Fibroblast of skin of right quadriceps (primary cell): ENCODE measurements at regions not wholly inside any gene's neighbourhood (a gene's known extent, or its start where the extent isn't known, plus 50 kb on each side); places are given as distances from the start of the nearest gene placed in this dataset.
"Not testable (repeated sequence)": the region's sequence is repeated elsewhere in the genome, so short reads cannot be mapped to it uniquely, and the experiment has no call there.

Experiments used
- DNase-seq: peaks from one replicate; pipeline ENCODE4 v3.0.0-alpha.2; 2013

DNA sequence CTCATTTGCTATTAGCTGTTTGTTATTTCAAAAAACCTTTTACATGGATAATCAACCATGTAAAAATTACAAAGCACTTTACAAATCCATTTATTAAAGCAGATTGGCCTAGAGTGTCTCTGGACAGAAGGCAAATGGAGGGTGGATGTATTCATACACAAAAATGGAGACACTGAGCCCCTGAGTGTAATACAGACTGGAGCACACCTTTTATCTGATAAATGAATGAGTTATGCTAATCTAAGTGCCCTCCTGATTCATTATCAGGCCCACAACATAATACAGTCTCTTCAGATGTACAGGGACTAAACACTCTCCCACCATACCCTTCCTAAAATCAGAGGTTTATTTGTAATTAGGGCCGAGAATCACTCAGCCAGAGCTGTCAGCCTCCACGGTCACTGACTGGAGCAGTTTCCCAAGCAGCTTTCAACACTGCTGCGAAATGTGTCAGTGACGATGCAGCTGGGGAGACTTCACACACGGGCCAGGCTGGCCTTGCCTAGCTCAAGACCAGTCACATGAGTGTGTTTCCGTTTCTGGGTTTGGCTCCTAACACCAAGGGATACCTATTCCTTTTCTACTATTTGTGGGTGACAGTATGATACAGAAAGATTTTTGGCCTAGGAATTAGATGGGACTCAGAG, 271.8 kb downstream of the ZIC1 start:
- no peak for DNase-seq

DNA sequence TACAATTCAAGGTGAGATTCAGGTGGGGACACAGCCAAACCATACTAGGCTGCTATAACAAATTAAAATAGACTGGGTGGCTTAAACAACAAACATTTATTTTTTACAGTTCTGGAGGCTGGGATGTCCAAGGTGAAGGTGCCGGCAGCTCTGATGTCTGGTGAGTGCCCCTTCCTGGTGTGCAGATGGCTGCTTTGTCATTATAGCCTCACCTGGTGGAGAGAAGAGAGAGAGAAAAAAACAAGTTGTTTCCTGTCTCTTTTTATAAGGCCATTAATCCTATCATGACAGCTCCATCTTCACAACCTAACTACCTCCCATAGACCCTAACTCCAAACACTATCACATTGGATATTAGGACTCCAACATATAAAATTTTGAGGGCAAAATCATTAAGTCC, 279.7 kb downstream of the ZIC1 start:
- DNase-seq = no peak

DNA sequence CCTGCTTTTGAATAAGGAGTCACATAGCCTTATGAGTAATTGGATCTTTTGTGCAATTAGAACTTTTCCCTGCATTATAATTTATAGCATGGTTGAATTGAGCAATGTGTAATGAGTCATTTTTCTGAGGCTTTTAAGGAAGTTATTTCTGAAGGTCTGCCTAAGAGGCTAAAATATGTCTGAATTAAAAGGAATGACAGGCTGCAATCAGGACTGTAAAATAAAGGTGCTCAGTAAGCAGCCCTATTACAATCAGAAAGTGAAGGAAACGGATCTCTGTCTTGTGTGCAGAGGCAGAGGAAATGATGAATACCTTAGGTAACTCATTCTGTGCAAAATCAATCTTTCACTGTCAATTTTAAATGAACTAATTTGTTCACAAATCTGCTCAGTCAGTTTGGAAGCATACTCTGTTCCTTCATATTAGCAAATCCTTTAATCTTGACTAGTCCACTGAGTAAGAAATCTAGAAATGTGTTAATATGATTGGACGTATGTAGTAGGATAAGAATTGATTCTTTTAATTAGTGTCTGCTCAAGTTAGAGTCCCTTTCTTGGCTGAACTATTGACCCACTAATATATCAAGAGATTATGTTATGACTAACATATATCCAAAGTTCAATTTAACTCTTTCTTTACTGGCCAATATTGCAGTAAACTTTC, 290.1 kb downstream of the ZIC1 start:
- peak; percentile 82 for DNase-seq

DNA sequence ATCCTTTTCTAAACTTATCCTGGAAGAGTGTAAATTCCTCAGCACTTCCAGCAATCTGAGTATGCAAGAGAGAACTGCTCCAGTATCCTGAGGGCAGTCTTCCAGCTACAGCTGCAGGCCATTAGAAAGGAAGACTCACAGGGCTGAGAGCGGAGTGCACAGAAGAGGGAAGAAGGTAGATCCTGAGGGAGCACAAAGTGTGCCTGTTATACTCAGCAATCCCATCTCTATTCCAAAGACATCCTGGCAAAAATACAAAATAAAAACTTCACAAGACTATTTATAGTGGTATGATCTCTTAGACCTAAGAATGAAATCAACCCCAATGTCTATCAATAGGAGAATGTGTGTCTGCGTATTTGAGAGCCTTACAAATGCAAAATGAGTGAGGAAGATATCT, 292.0 kb downstream of the ZIC1 start:
- peak; percentile 31 for DNase-seq

DNA sequence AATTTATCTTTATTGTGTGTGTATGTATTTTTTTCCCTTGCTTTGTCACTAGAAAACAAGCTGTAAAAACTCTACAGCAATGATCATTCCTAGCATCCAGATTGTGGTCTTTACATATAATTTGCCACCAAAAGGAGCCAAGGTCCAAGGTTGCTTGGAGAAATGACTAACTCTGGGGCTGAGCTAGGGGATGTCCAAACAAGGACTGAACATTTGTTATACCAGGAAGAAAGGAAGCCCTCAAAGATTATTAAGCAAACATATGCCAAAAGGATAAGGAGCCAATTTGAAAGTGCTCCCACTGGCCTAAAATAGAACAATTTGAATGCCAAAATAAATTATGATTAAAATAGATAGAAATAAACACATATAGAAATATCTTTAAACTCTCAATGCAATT, 293.3 kb downstream of the ZIC1 start:
- no peak for DNase-seq

DNA sequence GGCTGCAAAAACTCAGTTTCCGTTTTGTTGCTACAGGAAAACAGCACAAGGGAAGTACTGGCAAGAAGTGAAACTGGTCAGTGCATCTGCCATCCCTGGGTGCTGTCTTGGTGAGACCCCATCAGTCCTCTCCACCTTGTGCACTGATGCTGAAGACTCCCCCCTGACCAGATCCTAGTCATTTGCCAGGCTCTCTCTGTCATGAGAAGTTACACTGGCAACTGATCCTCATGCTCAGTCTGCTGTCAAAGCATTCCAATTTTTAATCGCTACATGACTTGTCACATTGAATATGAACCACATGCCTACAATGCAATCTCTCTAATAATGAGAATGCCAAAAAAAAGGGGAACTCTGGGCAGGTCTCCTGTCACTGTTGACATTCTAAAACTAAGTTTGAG, 296.5 kb downstream of the ZIC1 start:
- DNase-seq = no peak

DNA sequence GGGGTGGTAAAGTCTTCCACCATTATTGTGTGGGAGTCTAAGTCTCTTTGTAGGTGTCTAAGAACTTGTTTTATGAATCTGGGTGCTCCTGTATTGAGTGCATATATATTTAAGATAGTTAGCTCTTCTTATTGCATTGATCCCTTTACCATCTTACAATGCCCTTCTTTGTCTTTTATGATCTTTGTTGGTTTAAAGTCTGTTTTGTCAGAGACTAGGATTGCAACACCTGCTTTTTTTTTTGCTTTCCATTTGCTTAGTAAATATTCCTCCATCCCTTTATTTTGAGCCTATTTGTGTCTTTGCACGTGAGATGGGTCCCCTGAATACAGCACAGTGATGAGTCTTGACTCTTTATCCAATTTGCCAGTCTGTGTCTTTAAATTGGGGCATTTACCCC, 301.6 kb downstream of the ZIC1 start:
- DNase-seq = not testable (repeated sequence)

DNA sequence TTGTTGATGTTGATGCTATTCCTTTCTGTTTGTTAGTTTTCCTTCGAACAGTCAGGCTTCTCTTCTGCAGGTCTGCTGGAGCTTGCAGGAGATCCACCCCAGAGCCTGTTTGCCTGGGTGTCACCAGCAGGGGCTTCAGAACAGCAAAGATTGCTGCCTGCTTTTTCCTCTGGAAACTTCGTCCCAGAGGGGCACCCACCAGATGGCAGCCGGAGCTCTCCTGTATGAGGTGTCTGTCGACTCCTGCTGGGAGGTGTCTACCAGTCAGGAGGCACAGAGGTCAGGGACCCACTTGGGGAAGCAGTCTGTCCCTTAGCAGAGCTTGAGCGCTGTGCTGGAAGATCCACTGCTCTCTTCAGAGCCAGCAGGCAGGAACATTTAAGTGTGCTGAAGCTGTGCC, 303.2 kb downstream of the ZIC1 start:
- no peak for DNase-seq

DNA sequence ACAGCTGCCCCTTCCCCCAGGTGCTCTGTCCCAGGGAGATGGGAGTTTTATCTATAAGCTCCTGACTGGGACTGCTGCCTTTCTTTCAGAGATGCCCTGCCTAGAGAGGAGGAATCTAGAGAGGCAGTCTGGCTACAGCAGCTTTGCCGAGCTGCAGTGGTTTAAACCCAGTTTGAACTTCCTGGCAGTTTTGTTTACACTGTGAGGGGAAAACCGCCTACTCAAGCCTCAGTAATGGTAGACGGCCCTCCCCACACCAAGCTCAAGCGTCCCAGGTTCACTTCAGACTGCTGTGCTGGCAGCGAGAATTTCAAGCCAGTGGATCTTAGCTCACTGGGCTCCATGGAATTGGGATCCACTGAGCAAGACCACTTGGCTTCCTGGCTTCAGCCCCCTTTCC, 303.6 kb downstream of the ZIC1 start:
- not testable (repeated sequence) for DNase-seq

DNA sequence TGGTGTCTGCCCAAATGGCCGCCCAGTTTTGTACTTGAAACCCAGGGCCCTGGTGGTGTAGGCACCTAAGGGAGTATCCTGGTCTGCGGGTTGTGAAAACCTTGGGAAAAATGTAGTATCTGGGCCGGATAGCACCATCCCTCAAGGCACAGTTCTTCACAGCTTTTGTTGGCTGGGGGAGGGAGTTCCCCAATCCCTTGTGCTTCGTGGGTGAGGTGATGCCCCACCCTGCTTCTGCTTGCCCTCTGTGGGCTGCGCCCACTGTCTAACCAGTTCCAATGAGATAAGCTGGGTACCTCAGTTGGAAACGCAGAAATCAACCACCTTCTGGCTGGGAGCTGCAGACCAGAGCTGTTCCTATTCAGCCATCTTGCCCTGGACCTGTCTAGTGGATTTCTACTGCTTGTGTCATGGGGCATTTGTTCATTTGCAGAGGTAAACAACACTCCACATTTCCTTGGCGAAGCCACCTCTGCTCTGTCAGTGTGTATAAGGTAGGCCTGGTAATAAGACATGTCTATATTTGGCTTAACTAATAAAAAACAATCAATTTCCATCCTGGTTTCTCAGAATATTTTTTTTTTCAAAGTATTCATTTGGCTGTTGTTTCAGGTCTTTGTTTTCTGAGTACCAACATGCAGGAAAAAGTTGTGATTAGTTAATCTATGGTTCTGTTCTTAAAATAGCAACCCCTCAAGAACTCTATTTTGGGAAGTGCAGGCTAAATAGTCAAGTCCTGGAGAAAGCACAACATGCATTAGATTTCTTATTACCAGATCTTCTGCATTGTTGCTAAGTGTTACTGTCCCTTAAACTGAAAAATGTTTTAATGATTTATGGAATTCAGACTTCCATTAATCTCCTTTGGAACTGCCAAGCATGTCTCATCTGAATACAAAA, 304.3 kb downstream of the ZIC1 start:
- DNase-seq = no peak

DNA sequence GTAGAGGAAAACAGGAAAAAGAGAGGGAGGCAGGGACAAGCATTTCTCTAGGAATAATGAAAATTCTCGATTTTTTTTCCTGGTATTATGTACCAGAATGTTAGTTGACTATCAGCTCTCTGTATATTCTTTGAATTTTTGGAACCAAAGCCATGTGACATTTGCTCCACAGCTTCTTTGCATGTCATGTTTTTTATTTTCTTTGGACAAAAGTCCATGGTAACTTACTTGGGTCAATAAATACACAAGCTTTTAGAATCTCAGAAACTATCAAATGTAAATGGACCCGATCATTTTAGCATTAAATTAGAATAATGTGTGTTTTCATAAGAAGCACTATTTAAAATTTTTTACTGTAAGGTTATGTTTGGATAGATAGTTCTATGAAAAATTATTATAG, 320.5 kb downstream of the ZIC1 start:
- no peak for DNase-seq

DNA sequence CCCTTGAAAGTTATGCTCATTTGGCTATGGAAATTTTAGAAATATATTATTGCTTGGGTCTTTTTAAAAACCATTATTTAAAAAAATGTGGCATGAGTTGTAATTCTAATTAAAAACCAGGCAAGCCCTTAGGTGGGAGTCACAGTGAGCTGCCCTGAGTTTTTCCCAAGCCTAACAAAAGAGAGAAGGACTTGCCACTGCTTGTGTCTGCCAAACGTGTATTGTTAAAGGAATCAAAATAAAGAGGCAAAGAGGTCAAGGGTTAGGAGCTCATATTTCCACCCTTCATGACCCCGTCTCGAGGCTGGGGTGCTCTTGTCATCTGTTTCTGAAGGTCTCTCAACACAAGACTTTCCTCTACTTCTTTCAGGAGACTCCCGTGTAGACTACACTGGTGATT, 321.1 kb downstream of the ZIC1 start:
- DNase-seq = no peak

DNA sequence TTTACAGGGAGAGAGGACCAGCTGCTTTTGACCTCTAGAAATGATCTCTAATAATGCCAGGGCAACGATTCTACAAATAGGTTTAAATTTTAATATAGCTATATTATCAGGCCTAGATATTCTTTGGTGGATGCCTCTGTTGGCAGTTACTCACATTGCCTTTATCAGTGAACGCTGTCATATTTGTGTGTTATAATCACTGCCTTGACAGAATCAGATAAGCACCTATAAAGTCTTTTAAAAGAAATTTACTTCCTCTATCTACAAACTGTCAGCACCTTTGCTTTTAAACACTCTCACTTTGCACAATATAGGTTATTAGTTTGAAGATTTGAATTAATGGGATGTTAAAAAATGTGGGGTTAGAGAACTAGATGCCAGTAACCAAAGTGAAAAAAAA, 324.1 kb downstream of the ZIC1 start:
- DNase-seq = no peak

DNA sequence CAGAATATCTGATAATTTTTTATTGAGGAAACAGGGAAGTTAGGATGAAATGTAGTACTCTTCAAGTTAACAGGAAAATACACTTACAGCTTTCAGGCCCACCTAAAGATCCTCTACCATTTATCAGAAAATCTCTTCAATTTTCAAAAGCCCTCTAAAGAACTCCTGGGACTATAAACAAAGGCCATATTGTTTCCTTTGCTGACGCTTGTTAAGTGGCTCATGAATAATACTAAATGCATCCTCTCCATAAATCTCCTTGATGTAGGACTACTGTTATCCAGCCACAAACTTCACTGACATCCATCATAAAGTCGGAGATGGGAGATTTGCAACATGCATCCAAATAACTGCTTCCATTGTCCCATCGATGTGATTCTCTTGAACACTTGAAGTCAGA, 326.5 kb downstream of the ZIC1 start:
- no peak for DNase-seq

DNA sequence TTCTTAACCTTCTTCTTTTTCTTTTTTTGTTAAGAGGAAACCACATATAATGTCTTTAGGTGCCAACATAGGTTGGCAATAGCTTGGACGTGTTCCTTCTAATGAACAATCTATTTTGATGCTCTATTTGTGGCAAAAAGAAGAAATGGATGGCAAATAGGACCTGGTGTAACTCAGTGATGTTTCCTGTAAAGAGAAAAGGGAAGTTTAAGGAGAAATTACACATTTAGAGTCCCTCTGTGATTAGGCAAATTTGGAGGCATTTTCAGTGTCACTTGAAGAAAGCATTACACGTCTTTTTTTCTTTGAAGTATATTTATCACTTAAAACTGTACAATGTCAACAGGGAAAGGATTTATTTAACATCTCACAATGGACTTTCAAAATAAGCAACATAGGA, 327.1 kb downstream of the ZIC1 start:
- DNase-seq = no peak

DNA sequence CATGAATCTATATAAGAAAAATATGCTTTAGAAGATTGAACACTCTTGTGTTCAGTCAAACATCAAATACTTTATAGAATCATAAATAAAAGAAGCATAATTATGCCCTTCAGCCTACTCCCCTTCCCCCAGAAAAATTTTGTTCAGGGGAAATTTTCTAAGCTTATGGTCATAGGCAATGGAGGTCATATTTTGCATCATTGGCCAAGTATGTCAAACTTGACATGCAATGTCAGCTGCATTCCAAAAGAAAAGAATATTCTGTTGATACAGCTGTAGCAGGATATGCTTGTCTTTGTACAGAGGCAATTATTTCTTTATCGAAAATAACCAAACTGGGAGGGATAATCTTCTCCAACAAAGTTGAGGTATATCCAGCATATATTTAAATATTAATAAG, 328.2 kb downstream of the ZIC1 start:
- DNase-seq = peak; percentile 21

DNA sequence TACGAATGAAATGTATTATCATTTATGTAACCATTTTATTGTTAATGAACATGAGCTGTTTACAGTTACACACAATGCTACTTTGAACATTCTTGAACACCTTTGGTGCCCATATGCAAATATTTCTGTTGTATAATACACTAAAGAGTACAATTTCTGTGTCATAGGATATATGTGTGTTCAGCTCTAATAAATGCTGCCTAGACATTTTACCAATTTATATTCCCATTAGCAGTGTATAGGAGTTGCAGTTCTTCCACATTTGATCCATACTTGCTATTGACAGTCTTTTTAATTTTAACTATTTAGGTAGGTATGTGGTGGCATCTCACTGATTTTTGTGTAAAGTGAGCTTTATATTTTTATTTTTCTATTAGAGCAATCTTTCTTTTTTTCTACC, 331.8 kb downstream of the ZIC1 start:
- DNase-seq = no peak

DNA sequence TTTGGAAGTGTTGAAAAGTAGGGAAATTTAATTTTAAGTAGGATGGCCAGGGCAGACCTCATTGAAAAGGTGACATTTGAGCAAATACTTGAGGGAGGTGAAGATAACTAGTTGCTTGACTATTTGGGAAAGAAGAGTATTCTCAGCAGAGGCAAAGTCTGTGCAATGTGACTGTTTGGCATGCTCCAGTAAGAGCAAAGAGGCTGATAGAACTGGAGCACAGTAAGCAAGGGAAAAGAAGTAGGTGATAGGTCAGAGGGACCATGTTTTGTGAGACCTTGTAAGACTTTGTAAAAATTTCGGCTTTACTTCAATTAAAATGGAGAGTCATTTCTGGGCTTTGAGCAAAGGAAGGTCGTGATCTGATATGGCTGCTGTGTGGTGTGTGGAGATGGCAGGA, 335.8 kb downstream of the ZIC1 start:
- no peak for DNase-seq

DNA sequence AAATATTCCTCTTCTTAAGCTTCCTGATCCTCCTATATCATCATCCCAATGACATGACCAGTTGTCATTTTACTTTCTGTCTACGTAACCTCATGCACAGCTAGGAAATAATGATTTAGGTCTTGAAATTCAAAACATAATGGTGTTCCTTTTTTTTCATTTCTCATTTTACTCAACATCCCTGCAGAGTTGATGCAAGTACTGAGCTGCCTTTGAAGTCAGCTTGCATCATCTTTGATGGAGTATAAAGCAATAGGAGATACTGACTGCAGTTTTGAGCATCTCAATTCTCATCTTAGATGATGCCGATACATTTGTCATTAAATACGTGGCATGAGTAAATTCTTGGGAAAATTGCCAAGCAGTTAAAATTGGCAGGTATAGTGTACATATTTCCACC, 346.1 kb downstream of the ZIC1 start:
- no peak for DNase-seq

DNA sequence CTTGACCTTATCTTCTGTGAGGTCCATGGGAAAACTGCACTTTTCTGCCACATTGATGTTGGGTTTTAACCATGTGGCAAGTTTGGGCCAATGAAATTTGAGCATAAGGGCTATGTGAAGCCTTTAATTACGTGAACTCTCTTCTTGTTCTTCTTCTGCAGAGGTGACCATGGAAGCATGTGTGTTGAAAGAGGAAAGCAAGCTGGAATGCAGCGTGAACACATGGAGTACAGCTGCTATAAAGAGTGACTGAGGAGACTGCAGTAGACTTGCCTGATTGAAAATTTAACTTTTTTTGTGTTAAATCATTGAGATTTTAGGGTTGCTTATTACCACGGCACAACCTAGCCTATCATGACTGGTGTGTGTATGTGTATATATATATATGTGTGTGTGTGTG, 347.3 kb downstream of the ZIC1 start:
- DNase-seq = no peak

DNA sequence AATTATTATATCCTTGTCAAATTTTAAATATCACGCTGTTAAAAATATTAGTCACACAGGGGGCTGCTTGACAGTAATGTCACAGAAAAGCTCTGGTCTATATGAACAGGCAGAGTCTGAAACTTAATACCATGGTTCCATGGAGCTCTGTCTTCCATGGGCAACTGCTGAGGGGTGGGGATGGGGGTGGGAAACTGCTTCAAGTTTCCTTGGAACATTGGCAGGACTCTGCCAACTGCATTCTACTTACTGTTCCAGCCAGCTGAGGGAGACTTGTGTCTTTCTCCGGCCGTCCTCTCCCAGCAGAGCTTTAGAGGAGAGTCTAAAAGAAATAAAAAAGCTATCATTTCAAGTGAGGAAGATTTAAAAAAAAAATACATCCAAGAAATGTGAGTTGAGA, 348.7 kb downstream of the ZIC1 start:
- no peak for DNase-seq

DNA sequence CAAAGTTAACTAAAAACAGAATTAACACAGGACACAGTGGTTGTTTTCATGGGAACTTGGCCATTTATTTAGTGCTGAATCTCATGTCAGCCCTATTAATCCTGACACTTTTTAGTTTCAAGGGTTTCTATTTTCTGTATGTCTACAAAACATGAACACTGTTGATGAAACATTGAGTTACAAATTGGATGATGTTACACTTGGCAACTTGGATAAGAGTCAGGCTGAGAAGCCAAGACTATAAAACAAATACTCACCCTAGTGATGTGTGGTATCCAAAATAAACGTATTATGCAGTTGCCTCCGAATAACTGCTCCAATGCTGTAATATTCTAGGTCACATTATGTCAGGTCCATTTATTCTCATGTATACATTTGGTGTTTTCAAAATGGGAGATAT, 349.6 kb downstream of the ZIC1 start:
- DNase-seq = peak; percentile 41

DNA sequence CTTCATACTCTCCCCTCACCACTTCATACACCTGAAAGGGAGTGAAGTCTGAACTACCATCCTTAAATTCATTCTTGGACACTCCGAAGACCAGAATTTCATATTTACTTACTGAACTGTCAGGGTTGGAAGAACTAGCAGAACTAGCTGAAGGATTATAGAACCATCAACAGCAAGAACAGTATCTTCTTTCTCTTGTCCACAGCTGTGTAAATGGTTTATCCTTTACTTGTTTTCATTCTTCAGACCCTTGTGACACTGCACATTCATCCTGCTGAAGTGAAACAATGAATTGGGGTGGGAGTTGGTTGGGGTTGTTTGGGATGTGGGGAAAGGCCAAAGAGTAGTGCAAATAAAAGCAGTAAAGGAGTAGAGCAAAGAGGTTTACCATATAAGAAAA, 350.9 kb downstream of the ZIC1 start:
- no peak for DNase-seq

DNA sequence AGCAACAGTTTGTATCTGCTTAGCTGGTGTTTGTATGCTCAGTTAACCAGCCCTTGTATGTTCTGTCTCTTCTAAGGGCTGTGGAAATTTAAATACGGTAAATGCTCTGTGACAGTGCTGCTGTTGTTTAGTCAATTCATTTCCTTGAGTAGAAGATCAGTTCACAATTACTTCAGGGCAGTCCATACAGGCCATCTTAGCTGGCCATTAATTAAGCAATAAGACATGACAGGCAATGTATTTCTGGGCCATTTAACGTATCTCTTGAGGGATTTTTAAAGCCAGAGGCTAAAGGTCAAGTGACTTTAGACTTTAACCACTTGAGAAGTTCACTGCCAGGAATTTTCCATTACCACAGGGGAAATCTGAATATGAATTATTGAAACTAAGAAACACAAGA, 351.8 kb downstream of the ZIC1 start:
- DNase-seq = no peak
